BE2C (cell line): ENCODE measurements at regions not wholly inside any gene's neighbourhood (a gene's known extent, or its start where the extent isn't known, plus 50 kb on each side); places are given as distances from the start of the nearest gene placed in this dataset.

Source experiments
- DNase-seq: peaks from one replicate; pipeline ENCODE4 v3.0.0-alpha.2; 2020
- H3K27me3 ChIP-seq: fragments of 250-450 bp; sonication (Bioruptor Pico); 2 replicates; pipeline ENCODE4 v1.5.1; 2020; ENCODE audit warnings: mild to moderate bottlenecking
- H3K36me3 ChIP-seq: fragments of 250-450 bp; sonication (Bioruptor Pico); 2 replicates; pipeline ENCODE4 v1.5.1; 2020; ENCODE audit warnings: mild to moderate bottlenecking
- H3K4me1 ChIP-seq: fragments of 250-450 bp; sonication (Bioruptor Pico); 2 replicates; pipeline ENCODE4 v1.5.1; 2020
- H3K4me3 ChIP-seq: 2 replicates; pipeline ENCODE4 v1.5.1; 2011; ENCODE audit warnings: low read depth, low read length
- H3K9me3 ChIP-seq: fragments of 250-450 bp; sonication (Bioruptor Pico); 2 replicates; pipeline ENCODE4 v1.5.1; 2020
- CTCF ChIP-seq: IDR thresholded peaks from 2 replicates; pipeline ENCODE4 v1.5.1; 2012; ENCODE audit warnings: mild to moderate bottlenecking, low read depth, low read length

- no peak for TF ChIP-seq CTCF
- peaks cover 17% of the 10 kb centered on the region for H3K4me1 ChIP-seq
- no peaks in the 10 kb centered on the region for H3K36me3 ChIP-seq
- H3K9me3 ChIP-seq: no peaks in the 10 kb centered on the region
- DNase-seq: no peak
- no peaks in the 10 kb centered on the region for H3K27me3 ChIP-seq
- no peak overlapping the region for H3K4me3 ChIP-seq
Observed at GRCh38 chr3:107979538-107979937, 111.3 kb downstream of the CD47 start.

GRCh38 chr3:107978131-107979055 lies 112.4 kb downstream of the CD47 start:
- Histone ChIP-seq H3K27me3 (no peaks in the 10 kb centered on the region), H3K4me3 (no peak overlapping the region), H3K4me1 (peaks cover 17% of the 10 kb centered on the region), H3K36me3 (no peaks in the 10 kb centered on the region), H3K9me3 (no peaks in the 10 kb centered on the region)
- no peak for DNase-seq
- TF ChIP-seq CTCF: no peak

- DNase-seq: no peak
- no peak for TF ChIP-seq CTCF
- H3K4me3 ChIP-seq: no peak overlapping the region
Observed at GRCh38 chr3:107977221-107978130, 113.4 kb downstream of the CD47 start.

GRCh38 chr3:107976202-107976800 lies 114.5 kb downstream of the CD47 start:
- Histone ChIP-seq H3K4me1 (peaks cover 19% of the 10 kb centered on the region), H3K9me3 (no peaks in the 10 kb centered on the region), H3K27me3 (no peaks in the 10 kb centered on the region), H3K36me3 (no peaks in the 10 kb centered on the region), H3K4me3 (no peak overlapping the region)
- DNase-seq: no peak
- no peak for TF ChIP-seq CTCF

More at GRCh38 chr3:107977221-107978130, 113.4 kb downstream of the CD47 start:
- H3K36me3 ChIP-seq: no peaks in the 10 kb centered on the region
- H3K9me3 ChIP-seq: no peaks in the 10 kb centered on the region
- H3K27me3 ChIP-seq: no peaks in the 10 kb centered on the region
- peaks cover 17% of the 10 kb centered on the region for H3K4me1 ChIP-seq

GRCh38 chr3:107975529-107976201 lies 115.2 kb downstream of the CD47 start:
- no peaks in the 10 kb centered on the region for H3K9me3 ChIP-seq
- TF ChIP-seq CTCF: no peak

More at GRCh38 chr3:107975529-107976201, 115.2 kb downstream of the CD47 start:
- peaks cover 24% of the 10 kb centered on the region for H3K4me1 ChIP-seq
- DNase-seq: no peak
- H3K4me3 ChIP-seq: no peak overlapping the region
- no peaks in the 10 kb centered on the region for H3K27me3 ChIP-seq
- no peaks in the 10 kb centered on the region for H3K36me3 ChIP-seq
